GM18517 (cell line): ENCODE measurements at regions not wholly inside any gene's neighbourhood (a gene's known extent, or its start where the extent isn't known, plus 50 kb on each side); places are given as distances from the start of the nearest gene placed in this dataset.
"Not testable (repeated sequence)": the region's sequence is repeated elsewhere in the genome, so short reads cannot be mapped to it uniquely, and the experiment has no call there.

ENCODE experiments used
- ATAC-seq: cut with Tn5 transposase; IDR thresholded peaks from one replicate; pipeline ENCODE4 v1.9.1; 2021; ENCODE audit warnings: mild to moderate bottlenecking, moderate library complexity; ENCODE audit not compliant: unreplicated experiment

GRCh38 chr17:70369391-70369790 lies 200.1 kb downstream of the KCNJ2 start:
- no peak for ATAC-seq

GRCh38 chr17:70370816-70371215 lies 201.5 kb downstream of the KCNJ2 start:
- ATAC-seq, result no peak

GRCh38 chr17:70373369-70373768 lies 204.0 kb downstream of the KCNJ2 start:
- ATAC-seq, result no peak

- no peak for ATAC-seq
These were observed 205.2 kb downstream of the KCNJ2 start for GRCh38 chr17:70374496-70374895.

- no peak for ATAC-seq
These were observed 206.1 kb downstream of the KCNJ2 start for GRCh38 chr17:70375406-70375805.

- no peak for ATAC-seq
These were observed 206.8 kb downstream of the KCNJ2 start for GRCh38 chr17:70375813-70376770.

- no peak for ATAC-seq
These were observed 208.3 kb downstream of the KCNJ2 start for GRCh38 chr17:70377654-70378053.

- ATAC-seq, result no peak
These were observed 208.7 kb downstream of the KCNJ2 start for GRCh38 chr17:70378076-70378475.

- ATAC-seq, result no peak
These were observed 210.6 kb downstream of the KCNJ2 start for GRCh38 chr17:70379945-70380344.

GRCh38 chr17:70381916-70382315 lies 212.6 kb downstream of the KCNJ2 start:
- not testable (repeated sequence) for ATAC-seq

GRCh38 chr17:70388326-70388725 lies 219.0 kb downstream of the KCNJ2 start:
- ATAC-seq, result no peak

- ATAC-seq, result not testable (repeated sequence)
These were observed 220.0 kb downstream of the KCNJ2 start for GRCh38 chr17:70389232-70389757.

- no peak for ATAC-seq
These were observed 220.7 kb downstream of the KCNJ2 start for GRCh38 chr17:70390049-70390448.

GRCh38 chr17:70394473-70395232 lies 225.3 kb downstream of the KCNJ2 start:
- no peak for ATAC-seq

- ATAC-seq, result no peak
These were observed 236.3 kb downstream of the KCNJ2 start for GRCh38 chr17:70405492-70406220.

- ATAC-seq, result no peak
These were observed 238.2 kb downstream of the KCNJ2 start for GRCh38 chr17:70407506-70407905.

GRCh38 chr17:70408768-70409167 lies 239.4 kb downstream of the KCNJ2 start:
- ATAC-seq, result no peak

- ATAC-seq, result no peak
These were observed 245.0 kb downstream of the KCNJ2 start for GRCh38 chr17:70414300-70414699.

GRCh38 chr17:70420861-70421445 lies 251.6 kb downstream of the KCNJ2 start:
- ATAC-seq, result no peak

- ATAC-seq, result no peak
These were observed 253.5 kb downstream of the KCNJ2 start for GRCh38 chr17:70422862-70423261.

GRCh38 chr17:70423562-70423961 lies 254.2 kb downstream of the KCNJ2 start:
- no peak for ATAC-seq
